Kidney tubule cell (primary cell): ENCODE measurements at regions not wholly inside any gene's neighbourhood (a gene's known extent, or its start where the extent isn't known, plus 50 kb on each side); places are given as distances from the start of the nearest gene placed in this dataset.
"Not testable (repeated sequence)": the region's sequence is repeated elsewhere in the genome, so short reads cannot be mapped to it uniquely, and the experiment has no call there.

Experiments
- DNase-seq: peaks from one replicate; pipeline ENCODE4 v3.0.0-alpha.2; 2018; ENCODE audit warnings: low spot score

DNA sequence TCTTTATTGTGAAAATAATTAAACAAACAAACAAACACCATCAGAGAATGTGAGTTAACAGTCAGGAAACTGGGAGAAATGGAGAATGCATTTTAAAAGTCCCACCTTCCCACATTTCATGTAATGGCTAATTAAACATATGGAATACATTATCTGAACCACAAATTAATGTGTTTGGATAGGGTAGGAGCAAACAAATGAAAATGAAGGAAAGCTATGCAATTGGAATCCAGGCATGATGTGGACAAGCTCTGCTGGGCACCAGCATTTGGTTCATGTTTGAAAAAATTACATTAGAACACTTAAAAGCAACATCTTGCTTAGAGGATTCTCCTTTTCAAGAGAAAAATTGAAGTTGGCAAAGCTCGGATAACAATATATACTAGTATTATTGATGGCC lies 628.1 kb downstream of the LMO4 start:
- no peak for DNase-seq

GRCh38 chr1:87957331-87957730 lies 628.7 kb downstream of the LMO4 start:
- DNase-seq = peak; percentile 7

GRCh38 chr1:87958201-87958600 lies 629.5 kb downstream of the LMO4 start:
- DNase-seq = no peak

GRCh38 chr1:87958716-87959115 lies 630.0 kb downstream of the LMO4 start:
- DNase-seq = no peak

GRCh38 chr1:87959236-87959635 lies 630.6 kb downstream of the LMO4 start:
- no peak for DNase-seq

GRCh38 chr1:87961992-87962391 lies 633.3 kb downstream of the LMO4 start:
- DNase-seq = no peak

DNA sequence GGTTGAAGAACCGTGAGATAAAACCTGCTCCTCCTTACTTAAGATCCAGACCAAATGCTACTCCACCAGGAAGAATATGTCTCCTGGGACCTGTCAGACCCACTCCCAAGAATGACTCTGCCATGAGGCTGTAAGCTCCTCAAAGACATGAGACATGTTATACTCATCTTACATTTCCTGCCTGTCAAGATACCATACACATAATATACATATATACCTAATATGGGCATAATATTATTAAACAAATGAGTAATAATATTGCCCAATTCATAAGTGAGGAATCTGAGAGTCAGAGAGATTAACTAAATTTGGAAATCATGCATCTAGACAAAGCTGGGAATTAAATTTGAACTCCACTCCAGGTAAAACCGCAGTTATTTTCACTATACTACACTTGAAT lies 634.9 kb downstream of the LMO4 start:
- DNase-seq = no peak

GRCh38 chr1:87965193-87965592 lies 636.5 kb downstream of the LMO4 start:
- no peak for DNase-seq

DNA sequence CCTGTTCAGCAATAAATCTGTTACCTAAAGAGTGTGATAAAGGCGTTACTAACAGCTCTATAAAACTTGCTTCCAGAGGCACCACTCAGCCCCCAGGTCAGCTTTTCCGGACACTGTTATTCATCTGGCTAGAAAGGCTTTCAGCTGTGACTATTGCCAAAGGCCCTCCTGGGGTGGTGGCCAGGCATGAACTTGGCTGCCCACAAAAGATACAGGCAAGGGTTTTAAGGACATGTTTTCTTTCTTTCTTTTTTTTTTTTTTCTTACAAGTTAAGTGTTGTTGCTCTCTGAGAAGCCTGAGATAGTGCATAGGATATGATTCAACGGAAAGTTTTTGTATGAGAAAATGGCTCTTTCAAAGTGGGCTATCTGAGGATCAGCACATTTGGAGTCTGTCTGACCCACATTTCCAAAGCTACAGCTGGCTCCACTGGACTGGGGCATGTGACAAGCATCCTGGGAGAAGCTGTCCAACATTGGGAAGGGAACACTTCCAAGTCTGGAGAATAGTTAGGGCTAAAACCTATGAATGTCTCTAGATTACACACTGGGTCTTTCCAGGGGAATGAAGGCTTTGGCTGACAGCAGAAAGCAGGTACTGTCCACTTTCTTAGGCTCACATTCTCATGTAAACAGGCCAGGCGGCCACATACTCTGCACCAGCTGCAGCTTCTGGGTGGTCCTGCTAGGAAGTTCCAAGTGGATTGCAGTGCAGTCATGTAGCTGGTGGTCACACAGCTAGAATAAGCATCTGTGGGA lies 639.7 kb downstream of the LMO4 start:
- peak; percentile 51 for DNase-seq

DNA sequence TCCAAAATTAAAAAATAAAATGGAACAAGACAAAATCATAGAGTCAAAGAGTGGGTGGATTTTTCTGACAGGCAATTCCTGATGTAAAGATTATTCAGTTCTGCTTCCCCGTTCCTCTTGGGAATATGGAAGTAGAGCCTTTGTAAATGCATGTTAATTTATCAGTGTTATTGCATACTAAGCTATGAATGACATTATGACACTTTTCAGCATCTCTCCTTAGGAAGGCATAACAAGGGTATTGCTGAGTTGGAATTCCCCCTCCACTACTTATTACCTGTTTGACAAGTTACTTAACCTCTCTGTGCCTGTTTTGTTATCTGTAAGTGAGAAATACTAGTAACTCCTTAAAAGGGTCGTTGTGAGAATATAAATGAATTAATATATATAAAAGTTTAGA lies 640.4 kb downstream of the LMO4 start:
- DNase-seq = no peak

DNA sequence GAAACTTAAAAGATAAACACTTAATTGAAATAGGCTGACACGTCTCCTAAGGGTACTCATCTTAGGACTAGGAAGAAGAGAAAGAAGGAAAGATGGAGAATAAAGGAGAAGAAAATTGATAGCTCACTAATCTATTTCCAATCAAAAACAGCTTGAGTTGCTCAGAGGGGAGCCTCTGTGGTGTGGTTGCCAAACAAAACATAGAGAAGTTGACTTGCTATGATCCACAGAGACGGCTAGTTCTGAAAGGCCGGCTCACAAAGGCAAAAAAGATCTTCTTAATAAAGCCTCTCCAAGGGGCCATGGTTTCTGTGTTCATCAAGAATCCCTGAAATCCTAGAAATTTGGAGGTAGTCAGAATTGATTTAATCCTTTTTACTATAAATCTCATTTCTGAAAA lies 644.1 kb downstream of the LMO4 start:
- no peak for DNase-seq

DNA sequence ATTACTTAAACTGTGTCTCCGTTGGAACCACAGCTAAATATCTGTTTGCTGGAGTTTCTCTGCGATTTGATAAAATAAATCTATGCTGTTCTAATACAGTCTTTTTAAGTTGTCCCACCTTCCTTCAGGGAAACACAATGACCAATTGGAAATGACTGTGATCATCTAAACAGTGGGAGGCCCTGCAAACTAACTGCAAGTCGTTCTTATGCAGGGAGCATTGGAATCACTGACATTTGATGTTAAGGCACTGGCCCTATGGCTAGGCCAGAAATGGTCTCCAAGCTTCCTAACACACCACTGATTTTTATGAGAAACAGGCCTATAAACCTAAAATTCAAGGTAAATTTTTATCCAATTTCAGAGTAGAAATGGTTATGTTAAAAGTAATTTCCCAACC lies 645.2 kb downstream of the LMO4 start:
- DNase-seq = no peak

DNA sequence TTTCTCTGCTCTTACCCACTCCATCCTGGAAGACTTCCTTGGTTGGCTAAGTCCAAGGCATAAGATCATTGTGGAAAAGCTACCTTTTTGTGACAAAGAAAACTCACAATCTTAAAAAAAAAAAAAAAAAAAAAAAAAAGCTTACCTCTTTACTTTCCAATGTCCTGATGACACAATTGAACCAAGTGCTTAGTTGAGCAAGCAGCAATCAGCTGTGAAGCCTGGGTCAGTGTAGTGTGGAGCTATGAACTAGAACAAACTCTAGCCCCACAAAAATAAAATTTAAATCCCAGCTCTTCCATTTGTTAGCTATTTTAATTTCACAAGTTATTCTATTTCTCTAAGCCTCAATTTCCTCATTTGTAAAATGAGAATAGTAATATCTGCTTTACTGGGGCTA lies 647.6 kb downstream of the LMO4 start:
- peak; percentile 36 for DNase-seq

DNA sequence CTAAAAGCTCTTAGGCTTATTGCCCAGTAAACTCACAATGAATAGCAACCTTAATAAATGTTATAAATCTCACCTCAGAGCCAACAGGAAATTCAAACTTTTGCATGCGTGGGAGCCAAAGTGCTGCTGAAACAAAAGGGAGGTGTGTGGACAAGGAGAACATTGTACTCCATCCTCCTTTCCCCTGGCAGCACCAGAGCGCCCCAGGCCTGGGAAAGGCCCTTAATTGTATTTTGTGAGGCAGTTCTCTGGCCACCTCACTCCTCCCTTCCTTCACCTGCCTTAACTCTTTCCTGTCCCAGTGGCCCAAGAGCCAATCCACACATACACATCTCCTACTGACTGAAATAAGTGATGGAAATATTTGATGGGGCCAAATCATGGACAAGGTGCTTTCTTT lies 648.5 kb downstream of the LMO4 start:
- DNase-seq = no peak

GRCh38 chr1:87979079-87979478 lies 650.4 kb downstream of the LMO4 start:
- no peak for DNase-seq

DNA sequence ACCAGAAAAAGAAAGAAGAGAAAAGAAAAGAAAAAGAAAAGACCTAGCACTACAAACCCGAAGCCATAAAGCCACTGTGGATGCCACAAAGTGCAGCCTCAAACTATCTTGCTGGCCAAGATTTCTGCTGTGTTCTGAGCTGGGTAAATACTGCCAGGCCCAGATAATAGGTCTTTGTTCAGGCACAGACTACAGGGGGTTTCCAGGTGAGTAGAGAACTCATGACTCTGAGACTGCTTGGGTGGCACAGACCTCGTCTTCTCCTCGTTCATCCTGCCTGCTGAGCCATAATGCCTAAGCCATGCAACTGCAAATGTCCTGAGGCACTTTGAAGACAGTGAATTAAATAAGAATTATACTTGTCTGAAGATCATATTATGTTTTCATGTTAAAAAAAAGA lies 651.8 kb downstream of the LMO4 start:
- peak; percentile 69 for DNase-seq

GRCh38 chr1:87981386-87981785 lies 652.7 kb downstream of the LMO4 start:
- DNase-seq = no peak

- DNase-seq = no peak
These were observed 653.1 kb downstream of the LMO4 start for GRCh38 chr1:87981810-87982209.

DNA sequence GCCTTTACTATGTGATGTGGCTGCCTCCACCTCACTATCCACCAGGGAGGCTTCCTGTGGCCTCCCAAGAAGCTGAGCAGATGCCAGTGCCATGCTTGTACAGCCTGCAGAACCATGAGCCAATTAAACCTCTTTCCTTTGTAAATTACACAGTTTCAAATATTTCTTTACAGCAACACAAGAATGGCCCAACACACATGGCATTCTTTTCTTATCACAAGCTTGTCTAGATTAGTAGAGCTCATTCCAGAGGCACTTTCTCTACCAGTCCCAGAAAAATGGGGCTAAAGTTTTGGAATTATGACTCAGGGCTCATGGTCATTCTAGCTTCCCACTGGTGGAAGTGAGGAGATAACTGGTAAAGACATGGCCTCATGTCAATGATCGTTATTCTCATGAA lies 655.2 kb downstream of the LMO4 start:
- DNase-seq = no peak

DNA sequence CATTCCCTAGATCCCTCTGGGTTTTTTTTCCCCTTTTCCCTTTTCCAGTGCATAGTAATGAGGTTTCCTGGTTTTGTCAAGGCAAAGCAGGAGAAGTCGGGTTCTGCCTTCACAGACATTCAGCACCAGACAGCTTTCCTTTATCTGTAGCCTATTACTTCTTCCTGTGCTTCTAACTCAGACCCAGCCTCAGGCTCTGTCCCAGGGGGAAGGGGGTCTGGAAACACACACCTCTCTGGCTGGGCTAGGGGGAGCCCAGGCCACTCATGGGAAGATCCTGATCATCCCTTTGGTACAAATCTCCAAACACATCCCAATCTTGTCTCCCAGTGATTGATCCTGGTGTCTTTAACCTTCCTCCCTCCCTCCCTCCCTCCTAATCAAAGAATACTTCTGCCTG lies 656.4 kb downstream of the LMO4 start:
- no peak for DNase-seq

- DNase-seq = no peak
These were observed 657.6 kb downstream of the LMO4 start for GRCh38 chr1:87986130-87986866.

- DNase-seq = no peak
These were observed 660.7 kb downstream of the LMO4 start for GRCh38 chr1:87989346-87989745.

- DNase-seq = not testable (repeated sequence)
These were observed 663.9 kb downstream of the LMO4 start for GRCh38 chr1:87992536-87992935.

DNA sequence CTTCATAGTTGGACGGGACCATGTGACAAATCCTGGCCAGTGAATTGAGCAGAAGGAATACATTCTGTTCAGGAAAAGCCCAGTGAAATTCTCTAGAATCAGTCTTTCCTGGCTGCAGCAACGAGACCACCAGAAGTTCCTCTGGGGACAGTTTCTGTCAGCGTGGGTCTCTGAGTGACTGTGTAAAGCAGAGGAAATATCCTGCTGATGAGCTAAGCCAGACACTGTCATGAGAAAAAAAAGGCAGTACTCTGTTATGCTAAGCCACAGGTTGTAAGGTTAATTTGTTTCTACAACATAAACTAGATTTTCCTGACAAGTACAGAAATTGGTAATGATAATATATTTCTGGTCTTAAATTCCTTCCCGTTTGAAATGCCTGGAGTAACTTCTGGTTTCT lies 664.4 kb downstream of the LMO4 start:
- no peak for DNase-seq
